GM12874 (cell line): ENCODE measurements at regions not wholly inside any gene's neighbourhood (a gene's known extent, or its start where the extent isn't known, plus 50 kb on each side); places are given as distances from the start of the nearest gene placed in this dataset.

Source experiments
- TF ChIP-seq, protein P1 (sequence below): IDR thresholded peaks from 2 replicates; pipeline ENCODE4 v1.5.1; 2011; ENCODE audit warnings: low read depth, mild to moderate bottlenecking, control low read depth, low read length, moderate library complexity; ENCODE audit not compliant: insufficient read depth

DNA sequence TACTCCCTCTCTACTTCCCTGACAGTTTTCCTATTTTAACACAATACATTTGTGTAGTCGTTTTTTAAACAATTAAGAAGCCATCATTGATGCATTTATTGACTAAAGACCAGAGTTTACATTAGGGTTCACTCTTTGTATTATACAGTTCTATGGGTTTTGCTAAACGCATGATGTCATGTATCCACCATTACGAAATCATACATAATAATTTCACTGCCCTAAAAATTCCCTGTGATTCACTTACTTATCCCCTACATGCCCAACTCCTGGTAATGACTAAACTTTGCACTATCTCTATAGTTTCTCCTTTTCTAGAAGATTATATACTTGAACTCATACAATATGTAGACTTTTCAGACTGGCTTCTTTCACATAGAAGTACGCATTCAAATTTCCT is 1016.5 kb upstream of the FOXG1 start:
- TF ChIP-seq, protein P1, sequence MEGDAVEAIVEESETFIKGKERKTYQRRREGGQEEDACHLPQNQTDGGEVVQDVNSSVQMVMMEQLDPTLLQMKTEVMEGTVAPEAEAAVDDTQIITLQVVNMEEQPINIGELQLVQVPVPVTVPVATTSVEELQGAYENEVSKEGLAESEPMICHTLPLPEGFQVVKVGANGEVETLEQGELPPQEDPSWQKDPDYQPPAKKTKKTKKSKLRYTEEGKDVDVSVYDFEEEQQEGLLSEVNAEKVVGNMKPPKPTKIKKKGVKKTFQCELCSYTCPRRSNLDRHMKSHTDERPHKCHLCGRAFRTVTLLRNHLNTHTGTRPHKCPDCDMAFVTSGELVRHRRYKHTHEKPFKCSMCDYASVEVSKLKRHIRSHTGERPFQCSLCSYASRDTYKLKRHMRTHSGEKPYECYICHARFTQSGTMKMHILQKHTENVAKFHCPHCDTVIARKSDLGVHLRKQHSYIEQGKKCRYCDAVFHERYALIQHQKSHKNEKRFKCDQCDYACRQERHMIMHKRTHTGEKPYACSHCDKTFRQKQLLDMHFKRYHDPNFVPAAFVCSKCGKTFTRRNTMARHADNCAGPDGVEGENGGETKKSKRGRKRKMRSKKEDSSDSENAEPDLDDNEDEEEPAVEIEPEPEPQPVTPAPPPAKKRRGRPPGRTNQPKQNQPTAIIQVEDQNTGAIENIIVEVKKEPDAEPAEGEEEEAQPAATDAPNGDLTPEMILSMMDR: no peak

DNA sequence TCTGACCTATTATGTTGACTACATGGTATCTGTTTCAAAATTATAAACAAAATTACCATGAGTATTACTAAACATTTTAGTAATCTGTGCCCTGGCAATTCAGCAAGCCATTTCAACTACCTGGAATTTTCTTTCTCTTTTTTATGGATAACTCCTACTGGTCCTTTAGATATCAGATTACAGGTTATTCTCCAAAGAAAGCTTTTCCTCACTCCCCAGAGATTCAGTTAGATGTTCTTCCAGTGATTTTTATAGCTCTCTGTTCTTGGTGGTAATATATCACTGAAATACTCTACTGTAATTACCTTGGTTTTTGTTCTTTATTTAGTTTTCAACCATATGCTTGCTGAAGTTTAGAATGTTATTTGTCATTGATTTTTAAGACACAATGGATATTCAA is 930.2 kb upstream of the FOXG1 start:
- TF ChIP-seq, protein P1: no peak

DNA sequence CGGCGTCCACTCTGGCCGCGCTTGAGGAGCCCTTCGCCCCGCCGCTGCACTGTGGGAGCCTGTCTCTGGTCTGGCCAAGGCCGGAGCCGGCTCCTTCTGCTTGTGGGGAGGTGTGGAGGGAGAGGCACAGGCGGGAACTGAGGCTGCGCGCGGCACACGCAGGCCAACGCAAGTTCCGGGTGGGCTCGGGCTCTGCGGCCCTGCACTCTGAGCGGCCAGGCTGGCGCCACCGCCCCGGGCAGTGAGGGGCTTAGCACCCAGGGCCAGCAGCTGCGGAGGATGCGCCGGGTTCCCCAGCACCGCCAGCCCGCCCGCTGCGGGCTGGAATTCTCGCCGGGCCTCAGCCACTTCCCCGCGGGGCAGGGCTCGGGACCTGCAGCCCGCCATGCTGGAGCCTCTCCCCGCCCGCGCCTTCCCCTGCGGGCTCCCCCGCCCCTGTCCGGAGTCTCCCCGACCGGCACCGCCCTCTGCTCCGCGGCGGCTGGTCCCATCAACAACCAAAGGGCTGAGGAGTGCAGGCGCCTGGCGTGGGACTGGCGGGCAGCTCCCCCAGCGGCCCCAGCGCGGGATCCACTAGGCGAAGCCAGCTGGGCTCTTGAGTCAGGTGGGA is 921.2 kb upstream of the FOXG1 start:
- TF ChIP-seq, protein P1: no peak

DNA sequence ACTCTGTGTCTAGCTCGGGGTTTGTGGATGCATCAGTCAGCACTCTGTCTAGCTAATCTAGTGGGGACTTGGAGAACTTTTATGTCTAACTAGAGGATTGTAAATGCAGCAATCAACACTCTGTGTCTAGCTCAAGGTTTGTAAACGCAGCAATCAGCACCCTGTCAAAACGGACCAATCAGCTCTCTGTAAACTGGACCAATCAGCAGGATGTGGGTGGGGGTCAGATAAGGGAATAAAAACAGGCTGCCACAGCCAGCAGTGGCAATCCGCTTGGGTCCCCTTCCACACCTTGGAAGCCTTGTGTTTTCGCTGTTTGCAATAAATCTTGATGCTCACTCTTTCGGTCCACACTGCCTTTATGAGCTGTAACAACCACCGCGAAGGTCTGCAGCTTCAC is 920.7 kb upstream of the FOXG1 start:
- TF ChIP-seq, protein P1: no peak

DNA sequence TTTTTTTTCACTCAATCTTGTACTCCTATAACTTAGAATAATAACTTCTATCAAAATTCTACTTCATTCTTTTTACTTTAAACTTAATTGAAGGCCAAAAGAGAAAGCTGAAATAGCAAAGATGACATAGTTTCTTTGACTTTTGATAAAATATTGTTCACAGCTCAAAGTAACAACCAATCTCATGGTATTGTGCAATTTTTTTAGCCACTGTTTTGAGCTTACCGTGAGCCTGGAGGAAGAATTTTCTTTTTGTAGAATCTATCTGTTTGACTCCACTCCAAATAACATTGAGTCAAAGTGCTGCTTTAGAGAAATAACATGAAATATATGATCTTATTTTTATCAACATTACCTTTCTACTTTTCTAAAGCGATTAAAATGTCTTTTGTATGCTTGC is 903.9 kb upstream of the FOXG1 start:
- TF ChIP-seq, protein P1: no peak

DNA sequence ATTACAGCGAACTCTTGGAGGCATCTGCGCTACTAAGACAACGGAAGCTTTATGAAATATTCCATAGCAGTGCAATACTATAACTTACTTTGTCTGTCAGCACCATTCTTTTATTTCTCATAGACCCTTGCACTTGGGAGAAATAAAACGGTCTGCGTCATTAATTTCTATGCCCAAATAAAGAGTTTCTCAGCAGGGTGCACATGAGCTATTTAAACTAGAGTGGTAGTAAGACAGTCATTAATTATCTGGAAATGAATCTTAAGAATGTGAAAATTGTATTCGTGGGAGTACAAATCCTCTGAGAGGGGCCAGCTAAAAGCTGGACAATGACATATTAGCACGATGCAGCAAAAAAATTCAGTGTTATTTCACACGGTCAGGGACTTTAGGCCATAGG is 903.4 kb upstream of the FOXG1 start:
- TF ChIP-seq, protein P1: no peak

DNA sequence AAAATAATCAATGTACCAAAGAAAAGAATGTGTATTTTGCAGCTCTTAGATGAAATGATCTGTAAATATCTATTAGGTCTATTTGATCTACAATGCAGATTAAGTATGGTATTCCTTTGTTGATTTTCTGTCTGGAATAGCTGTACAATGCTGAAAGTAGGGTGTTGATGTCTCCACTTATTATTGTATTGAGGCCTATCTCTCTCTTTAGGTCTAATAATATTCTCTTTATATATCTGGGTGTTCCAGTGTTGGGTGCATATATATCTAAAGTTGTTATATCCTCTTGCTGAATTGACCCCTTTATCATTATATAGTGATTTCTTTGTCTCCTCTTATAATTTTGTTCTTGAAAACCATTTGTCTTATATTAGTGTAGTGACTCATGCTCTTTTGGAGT is 885.5 kb upstream of the FOXG1 start:
- TF ChIP-seq, protein P1: no peak

DNA sequence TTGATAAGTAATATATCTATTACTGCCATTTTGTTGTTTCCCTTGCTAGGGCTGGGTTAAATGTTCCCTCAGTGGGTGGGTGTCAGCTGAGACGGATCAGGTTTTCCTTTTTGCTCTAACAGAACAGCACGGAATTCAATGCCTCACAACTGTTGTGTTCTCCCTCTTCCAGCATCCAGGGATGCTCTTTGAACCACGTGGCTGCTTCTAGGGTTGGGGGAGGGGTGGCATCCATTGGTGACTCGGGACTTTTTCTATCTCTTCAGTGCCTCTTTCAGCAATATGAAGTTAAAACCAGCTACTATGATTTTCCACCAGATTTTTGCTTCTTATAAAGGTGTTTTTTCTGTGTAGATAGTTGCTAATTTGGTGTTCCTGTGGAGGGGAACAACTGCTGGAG is 884.9 kb upstream of the FOXG1 start:
- TF ChIP-seq, protein P1: no peak
